ENCODE measurements at regions not wholly inside any gene's neighbourhood (a gene's known extent, or its start where the extent isn't known, plus 50 kb on each side); places are given as distances from the start of the nearest gene placed in this dataset.

DNA sequence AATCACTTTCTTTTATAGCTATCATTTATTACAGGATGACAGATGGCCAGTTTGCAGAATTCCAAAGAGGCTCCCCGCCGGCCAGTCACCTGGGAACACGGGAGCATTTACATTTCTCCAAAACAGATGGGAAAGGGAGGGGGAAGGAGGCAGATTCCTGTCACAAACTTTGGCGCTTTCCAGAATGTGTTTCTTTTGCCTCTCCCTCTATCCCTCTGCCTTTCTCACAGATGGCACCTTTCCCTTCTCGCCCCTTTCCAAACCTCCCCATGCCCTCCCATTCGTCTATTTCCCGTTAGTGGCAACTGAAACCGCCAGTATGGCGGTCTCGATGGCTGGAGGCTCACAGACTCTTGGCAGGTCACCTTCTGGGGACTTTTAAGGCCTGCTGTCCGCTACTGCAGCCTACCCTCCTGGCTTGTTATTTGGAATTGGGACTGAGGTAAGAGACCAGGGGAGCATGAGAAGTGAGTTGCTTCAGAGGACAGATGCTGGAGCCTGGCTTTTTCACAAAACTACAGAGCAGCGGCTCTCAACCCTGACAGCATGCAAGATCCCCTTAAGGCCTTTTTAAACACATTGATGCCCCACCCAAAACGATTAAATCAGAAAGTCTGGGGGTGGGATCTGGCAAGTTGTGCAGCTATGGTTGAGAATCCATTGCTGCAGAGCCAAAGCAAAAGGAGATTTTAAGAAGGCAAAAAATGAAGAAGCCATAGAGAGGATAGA, 161.5 kb upstream of the VASH1 start:
- no peak for TF ChIP-seq POLR2A (IDR thresholded peaks at IDR 0.05)
- TF ChIP-seq, protein P1, sequence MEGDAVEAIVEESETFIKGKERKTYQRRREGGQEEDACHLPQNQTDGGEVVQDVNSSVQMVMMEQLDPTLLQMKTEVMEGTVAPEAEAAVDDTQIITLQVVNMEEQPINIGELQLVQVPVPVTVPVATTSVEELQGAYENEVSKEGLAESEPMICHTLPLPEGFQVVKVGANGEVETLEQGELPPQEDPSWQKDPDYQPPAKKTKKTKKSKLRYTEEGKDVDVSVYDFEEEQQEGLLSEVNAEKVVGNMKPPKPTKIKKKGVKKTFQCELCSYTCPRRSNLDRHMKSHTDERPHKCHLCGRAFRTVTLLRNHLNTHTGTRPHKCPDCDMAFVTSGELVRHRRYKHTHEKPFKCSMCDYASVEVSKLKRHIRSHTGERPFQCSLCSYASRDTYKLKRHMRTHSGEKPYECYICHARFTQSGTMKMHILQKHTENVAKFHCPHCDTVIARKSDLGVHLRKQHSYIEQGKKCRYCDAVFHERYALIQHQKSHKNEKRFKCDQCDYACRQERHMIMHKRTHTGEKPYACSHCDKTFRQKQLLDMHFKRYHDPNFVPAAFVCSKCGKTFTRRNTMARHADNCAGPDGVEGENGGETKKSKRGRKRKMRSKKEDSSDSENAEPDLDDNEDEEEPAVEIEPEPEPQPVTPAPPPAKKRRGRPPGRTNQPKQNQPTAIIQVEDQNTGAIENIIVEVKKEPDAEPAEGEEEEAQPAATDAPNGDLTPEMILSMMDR (IDR thresholded peaks at IDR 0.05): no peak

Measured in esophagus squamous epithelium (tissue), 4 donors.